ENCODE measurements at regions not wholly inside any gene's neighbourhood (a gene's known extent, or its start where the extent isn't known, plus 50 kb on each side); places are given as distances from the start of the nearest gene placed in this dataset.

- no peak overlapping the region for H3K27ac ChIP-seq (ENCODE audit: low read depth, low read length)
- no peaks in the 10 kb centered on the region for H3K36me3 ChIP-seq (ENCODE audit: low read length)
- H3K4me2 ChIP-seq (ENCODE audit: low read depth, low read length, poor library complexity, severe bottlenecking): no peak overlapping the region
- no peaks in the 10 kb centered on the region for H3F3A ChIP-seq (ENCODE audit: insufficient read depth)
- no peak for TF ChIP-seq EZH2phosphoT487 (conservative IDR thresholded peaks at IDR 0.05; ENCODE audit: low read length)
- TF ChIP-seq CTCF (IDR thresholded peaks at IDR 0.05; ENCODE audit: insufficient read depth, low read length, poor library complexity, severe bottlenecking): no peak
- no peaks in the 10 kb centered on the region for H3K9me3 ChIP-seq (ENCODE audit: insufficient read depth, low read length)
- H2AFZ ChIP-seq (ENCODE audit: low read depth, low read length, severe bottlenecking): no peak overlapping the region
- H3K27me3 ChIP-seq (ENCODE audit: low read length): no peaks in the 10 kb centered on the region
- no peak overlapping the region for H3K9ac ChIP-seq (ENCODE audit: low read length)
- H3K79me2 ChIP-seq (ENCODE audit: insufficient read depth, low read length): no peaks in the 10 kb centered on the region
- no peak overlapping the region for H3K4me3 ChIP-seq (ENCODE audit: insufficient read depth, low read length, poor library complexity, severe bottlenecking)
- no peaks in the 10 kb centered on the region for H4K20me1 ChIP-seq (ENCODE audit: low read depth, low read length)
- H3K9me2 ChIP-seq (replicated peaks; ENCODE audit: insufficient read depth, low read length): no peaks in the 10 kb centered on the region
Observed at GRCh38 chr2:103887625-103888024, 966.3 kb upstream of the POU3F3 start.

DNA sequence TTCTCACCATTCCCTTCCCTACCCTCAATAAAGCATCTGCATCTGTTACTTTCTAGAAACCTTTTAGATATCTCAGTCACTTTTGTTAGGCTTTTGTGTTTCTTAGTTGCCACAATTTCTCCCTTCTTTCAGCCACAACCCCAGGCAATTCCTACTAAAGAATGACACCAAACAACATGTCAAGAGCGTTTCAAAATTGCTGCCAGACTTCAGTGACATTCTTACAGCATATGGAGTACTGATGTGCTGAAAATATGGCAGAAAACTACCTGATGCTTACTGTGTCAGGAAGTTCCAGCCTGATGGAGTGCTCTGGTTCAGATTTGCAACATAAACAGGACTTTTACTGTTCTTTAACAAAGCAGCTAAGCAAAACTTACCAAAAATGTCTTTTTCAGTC is 957.7 kb upstream of the POU3F3 start:
- no peaks in the 10 kb centered on the region for H3K9me2 ChIP-seq (replicated peaks; ENCODE audit: insufficient read depth, low read length)
- no peak overlapping the region for H3K4me2 ChIP-seq (ENCODE audit: low read depth, low read length, poor library complexity, severe bottlenecking)
- H3K4me3 ChIP-seq (ENCODE audit: insufficient read depth, low read length, poor library complexity, severe bottlenecking): no peak overlapping the region
- H3K27ac ChIP-seq (ENCODE audit: low read depth, low read length): no peak overlapping the region
- no peaks in the 10 kb centered on the region for H3K36me3 ChIP-seq (ENCODE audit: low read length)
- no peaks in the 10 kb centered on the region for H3K9me3 ChIP-seq (ENCODE audit: insufficient read depth, low read length)
- H4K20me1 ChIP-seq (ENCODE audit: low read depth, low read length): 0 out of 2 replicates have a peak, but pooled peaks cover 4% of the 10 kb centered on the region
- no peak overlapping the region for H2AFZ ChIP-seq (ENCODE audit: low read depth, low read length, severe bottlenecking)
- no peaks in the 10 kb centered on the region for H3K79me2 ChIP-seq (ENCODE audit: insufficient read depth, low read length)
- no peaks in the 10 kb centered on the region for H3K27me3 ChIP-seq (ENCODE audit: low read length)
- H3F3A ChIP-seq (ENCODE audit: insufficient read depth): no peaks in the 10 kb centered on the region
- TF ChIP-seq CTCF (IDR thresholded peaks at IDR 0.05; ENCODE audit: insufficient read depth, low read length, poor library complexity, severe bottlenecking): no peak
- TF ChIP-seq EZH2phosphoT487 (conservative IDR thresholded peaks at IDR 0.05; ENCODE audit: low read length): no peak
- no peak overlapping the region for H3K9ac ChIP-seq (ENCODE audit: low read length)

GRCh38 chr2:103898561-103898960 is 955.4 kb upstream of the POU3F3 start:
- H3K27ac ChIP-seq (ENCODE audit: low read depth, low read length): no peak overlapping the region
- H3K4me3 ChIP-seq (ENCODE audit: insufficient read depth, low read length, poor library complexity, severe bottlenecking): no peak overlapping the region
- no peaks in the 10 kb centered on the region for H3K9me2 ChIP-seq (replicated peaks; ENCODE audit: insufficient read depth, low read length)
- H3K36me3 ChIP-seq (ENCODE audit: low read length): no peaks in the 10 kb centered on the region
- 0 out of 2 replicates have a peak, but pooled peaks cover 4% of the 10 kb centered on the region for H4K20me1 ChIP-seq (ENCODE audit: low read depth, low read length)
- TF ChIP-seq CTCF (IDR thresholded peaks at IDR 0.05; ENCODE audit: insufficient read depth, low read length, poor library complexity, severe bottlenecking): no peak
- no peak for TF ChIP-seq EZH2phosphoT487 (conservative IDR thresholded peaks at IDR 0.05; ENCODE audit: low read length)
- H3K9me3 ChIP-seq (ENCODE audit: insufficient read depth, low read length): no peaks in the 10 kb centered on the region
- H3K4me2 ChIP-seq (ENCODE audit: low read depth, low read length, poor library complexity, severe bottlenecking): no peak overlapping the region
- H3F3A ChIP-seq (ENCODE audit: insufficient read depth): no peaks in the 10 kb centered on the region
- no peak overlapping the region for H3K9ac ChIP-seq (ENCODE audit: low read length)
- H3K27me3 ChIP-seq (ENCODE audit: low read length): no peaks in the 10 kb centered on the region
- H3K79me2 ChIP-seq (ENCODE audit: insufficient read depth, low read length): no peaks in the 10 kb centered on the region
- H2AFZ ChIP-seq (ENCODE audit: low read depth, low read length, severe bottlenecking): no peak overlapping the region
